ENCODE measurements at regions not wholly inside any gene's neighbourhood (a gene's known extent, or its start where the extent isn't known, plus 50 kb on each side); places are given as distances from the start of the nearest gene placed in this dataset.
"Not testable (repeated sequence)": the region's sequence is repeated elsewhere in the genome, so short reads cannot be mapped to it uniquely, and the experiment has no call there.

GRCh38 chr6:30810813-30811339, 66.5 kb upstream of the IER3 start:
- H3K9me3 ChIP-seq = no peaks in the 10 kb centered on the region
- no peaks in the 10 kb centered on the region for H3K4me1 ChIP-seq
- no peak for DNase-seq
- intact Hi-C loops (cut with DNase I) = no loop called here
- no peaks in the 10 kb centered on the region for H3K36me3 ChIP-seq (ENCODE audit: insufficient read depth in 1 of 2, low read depth in 1 of 2)
- no peak overlapping the region for H3K27ac ChIP-seq
- no peak overlapping the region for H3K4me3 ChIP-seq
- ATAC-seq = no peak
- no peak for TF ChIP-seq CTCF (IDR thresholded peaks at IDR 0.05)
- WGBS, 3 donors = 76 to 82% (median 78%) methylated on average over 7 of the region's 7 CpGs
- H3K27me3 ChIP-seq (ENCODE audit: insufficient read depth in 3 of 3, low read length in 2 of 3) = no peaks in the 10 kb centered on the region

GRCh38 chr6:30807566-30807965, 63.2 kb upstream of the IER3 start:
- H3K4me1 ChIP-seq; H3K4me3 ChIP-seq; DNase-seq; H3K9me3 ChIP-seq; H3K27me3 ChIP-seq (ENCODE audit: insufficient read depth in 3 of 3, low read length in 2 of 3); ATAC-seq; H3K36me3 ChIP-seq (ENCODE audit: insufficient read depth in 1 of 2, low read depth in 1 of 2); intact Hi-C loops (cut with DNase I); H3K27ac ChIP-seq: not testable (repeated sequence)
- WGBS, 3 donors = 93 to 95% (median 93%) methylated on average over 21 to 26 of the region's 26 CpGs

GRCh38 chr6:30806581-30807183, 62.3 kb upstream of the IER3 start:
- no peaks in the 10 kb centered on the region for H3K9me3 ChIP-seq
- ATAC-seq (no peak), DNase-seq (no peak)
- no peaks in the 10 kb centered on the region for H3K36me3 ChIP-seq (ENCODE audit: insufficient read depth in 1 of 2, low read depth in 1 of 2)
- WGBS, 3 donors = 86 to 92% (median 86%) methylated on average over 14 of the region's 14 CpGs
- H3K4me3 ChIP-seq = no peak overlapping the region
- intact Hi-C loops (cut with DNase I) = no loop called here
- TF ChIP-seq CTCF (IDR thresholded peaks at IDR 0.05) = no peak
- no peaks in the 10 kb centered on the region for H3K27me3 ChIP-seq (ENCODE audit: insufficient read depth in 3 of 3, low read length in 2 of 3)
- H3K27ac ChIP-seq = no peak overlapping the region
- no peaks in the 10 kb centered on the region for H3K4me1 ChIP-seq

GRCh38 chr6:30804333-30804732, 60.0 kb upstream of the IER3 start:
- DNase-seq = no peak
- TF ChIP-seq CTCF (IDR thresholded peaks at IDR 0.05) = no peak

GRCh38 chr6:30802731-30803130, 58.4 kb upstream of the IER3 start:
- Histone ChIP-seq H3K36me3 (ENCODE audit: insufficient read depth in 1 of 2, low read depth in 1 of 2) (no peaks in the 10 kb centered on the region), H3K4me1 (no peaks in the 10 kb centered on the region), H3K9me3 (no peaks in the 10 kb centered on the region), H3K4me3 (no peak overlapping the region), H3K27ac (no peak overlapping the region), H3K27me3 (ENCODE audit: insufficient read depth in 3 of 3, low read length in 2 of 3) (no peaks in the 10 kb centered on the region)
- DNase-seq = no peak
- 75 to 91% (median 90%) methylated on average over 1 of the region's 1 CpG for WGBS, 3 donors
- no peak for ATAC-seq
- no peak for TF ChIP-seq CTCF (IDR thresholded peaks at IDR 0.05)
- intact Hi-C loops (cut with DNase I) = no loop called here

More at GRCh38 chr6:30804333-30804732, 60.0 kb upstream of the IER3 start:
- Histone ChIP-seq H3K27ac (no peak overlapping the region), H3K4me3 (no peak overlapping the region), H3K4me1 (no peaks in the 10 kb centered on the region), H3K9me3 (no peaks in the 10 kb centered on the region), H3K36me3 (ENCODE audit: insufficient read depth in 1 of 2, low read depth in 1 of 2) (no peaks in the 10 kb centered on the region), H3K27me3 (ENCODE audit: insufficient read depth in 3 of 3, low read length in 2 of 3) (no peaks in the 10 kb centered on the region)
- WGBS, 3 donors = 83 to 100% (median 93%) methylated on average over 1 of the region's 1 CpG
- no peak for ATAC-seq
- intact Hi-C loops (cut with DNase I) = no loop called here
